Upper lobe of left lung (tissue), 4 donors: ENCODE measurements at regions not wholly inside any gene's neighbourhood (a gene's known extent, or its start where the extent isn't known, plus 50 kb on each side); places are given as distances from the start of the nearest gene placed in this dataset.

Experiments
- POLR2A ChIP-seq, 4 donors: fragments of 450-650 bp; IDR thresholded peaks; one replicate each; pipeline ENCODE4 v1.5.1; 2016 to 2017; ENCODE audit warnings: antibody characterized with exemption in 4 of 4, mild to moderate bottlenecking in 2 of 4
- POLR2AphosphoS5 ChIP-seq, 2 donors: sonication (generic); formaldehyde crosslinking; IDR thresholded peaks; one replicate each; pipeline ENCODE4 v1.5.1; 2017; ENCODE audit warnings: antibody characterized with exemption in 2 of 2
- TF ChIP-seq, protein P1 (sequence below), 6 experiments: fragments of 450-650 bp in 4 of 6; fragments of 200-600 bp in 2 of 6; sonication (generic) in 2 of 6; IDR thresholded peaks; one replicate each; pipeline ENCODE4 v1.5.1; 2016 to 2019; ENCODE audit warnings: antibody characterized with exemption in 6 of 6

GRCh38 chr13:90068658-90069057 is 1278.8 kb upstream of the MIR17HG start:
- TF ChIP-seq, protein P1, sequence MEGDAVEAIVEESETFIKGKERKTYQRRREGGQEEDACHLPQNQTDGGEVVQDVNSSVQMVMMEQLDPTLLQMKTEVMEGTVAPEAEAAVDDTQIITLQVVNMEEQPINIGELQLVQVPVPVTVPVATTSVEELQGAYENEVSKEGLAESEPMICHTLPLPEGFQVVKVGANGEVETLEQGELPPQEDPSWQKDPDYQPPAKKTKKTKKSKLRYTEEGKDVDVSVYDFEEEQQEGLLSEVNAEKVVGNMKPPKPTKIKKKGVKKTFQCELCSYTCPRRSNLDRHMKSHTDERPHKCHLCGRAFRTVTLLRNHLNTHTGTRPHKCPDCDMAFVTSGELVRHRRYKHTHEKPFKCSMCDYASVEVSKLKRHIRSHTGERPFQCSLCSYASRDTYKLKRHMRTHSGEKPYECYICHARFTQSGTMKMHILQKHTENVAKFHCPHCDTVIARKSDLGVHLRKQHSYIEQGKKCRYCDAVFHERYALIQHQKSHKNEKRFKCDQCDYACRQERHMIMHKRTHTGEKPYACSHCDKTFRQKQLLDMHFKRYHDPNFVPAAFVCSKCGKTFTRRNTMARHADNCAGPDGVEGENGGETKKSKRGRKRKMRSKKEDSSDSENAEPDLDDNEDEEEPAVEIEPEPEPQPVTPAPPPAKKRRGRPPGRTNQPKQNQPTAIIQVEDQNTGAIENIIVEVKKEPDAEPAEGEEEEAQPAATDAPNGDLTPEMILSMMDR (IDR thresholded peaks at IDR 0.05), result no peak
- TF ChIP-seq POLR2A (IDR thresholded peaks at IDR 0.05) (no peak), POLR2AphosphoS5 (IDR thresholded peaks at IDR 0.05) (no peak)
